ENCODE measurements at regions not wholly inside any gene's neighbourhood (a gene's known extent, or its start where the extent isn't known, plus 50 kb on each side); places are given as distances from the start of the nearest gene placed in this dataset.
"Not testable (repeated sequence)": the region's sequence is repeated elsewhere in the genome, so short reads cannot be mapped to it uniquely, and the experiment has no call there.

- no peak for DNase-seq
These were observed 52.3 kb downstream of the MRPL57 start for GRCh38 chr13:21228738-21229137.

GRCh38 chr13:21229241-21230024 lies 53.0 kb downstream of the MRPL57 start:
- DNase-seq = no peak

GRCh38 chr13:21230516-21230915 lies 54.1 kb downstream of the MRPL57 start:
- no peak for DNase-seq

- no peak for DNase-seq
These were observed 55.0 kb downstream of the MRPL57 start for GRCh38 chr13:21231426-21231940.

GRCh38 chr13:21232196-21232595 lies 55.7 kb downstream of the MRPL57 start:
- no peak for DNase-seq

- DNase-seq = no peak
These were observed 56.1 kb downstream of the MRPL57 start for GRCh38 chr13:21232599-21232998.

GRCh38 chr13:21233086-21233485 lies 56.6 kb downstream of the MRPL57 start:
- DNase-seq = no peak

- DNase-seq = no peak
These were observed 58.1 kb downstream of the MRPL57 start for GRCh38 chr13:21234526-21234925.

GRCh38 chr13:21235174-21235573 lies 58.7 kb downstream of the MRPL57 start:
- no peak for DNase-seq

GRCh38 chr13:21237081-21237480 lies 60.6 kb downstream of the MRPL57 start:
- no peak for DNase-seq

GRCh38 chr13:21238267-21238666 lies 61.8 kb downstream of the MRPL57 start:
- no peak for DNase-seq

GRCh38 chr13:21240586-21240985 lies 64.1 kb downstream of the MRPL57 start:
- DNase-seq = no peak

GRCh38 chr13:21242236-21242635 lies 65.8 kb downstream of the MRPL57 start:
- DNase-seq = no peak

- no peak for DNase-seq
These were observed 66.8 kb downstream of the MRPL57 start for GRCh38 chr13:21243045-21243897.

- DNase-seq = not testable (repeated sequence)
These were observed 67.4 kb downstream of the MRPL57 start for GRCh38 chr13:21243898-21244184.

- DNase-seq = no peak
These were observed 70.4 kb downstream of the MRPL57 start for GRCh38 chr13:21246761-21247452.

- no peak for DNase-seq
These were observed 79.9 kb downstream of the MRPL57 start for GRCh38 chr13:21256351-21256761.

- DNase-seq = no peak
These were observed 80.4 kb downstream of the MRPL57 start for GRCh38 chr13:21256891-21257290.

- no peak for DNase-seq
These were observed 83.4 kb downstream of the MRPL57 start for GRCh38 chr13:21259571-21260455.

GRCh38 chr13:21260561-21261290 lies 84.3 kb downstream of the MRPL57 start:
- not testable (repeated sequence) for DNase-seq

GRCh38 chr13:21261487-21262216 lies 85.2 kb downstream of the MRPL57 start:
- DNase-seq = not testable (repeated sequence)

Measured in CD4-positive, alpha-beta T cell treated with Interleukin-10 for 1 hour (primary cell).